GM19025 (cell line): ENCODE measurements at regions not wholly inside any gene's neighbourhood (a gene's known extent, or its start where the extent isn't known, plus 50 kb on each side); places are given as distances from the start of the nearest gene placed in this dataset.
"Not testable (repeated sequence)": the region's sequence is repeated elsewhere in the genome, so short reads cannot be mapped to it uniquely, and the experiment has no call there.

Experiments
- ATAC-seq: cut with Tn5 transposase; IDR thresholded peaks from one replicate; pipeline ENCODE4 v1.9.1; 2021; ENCODE audit warnings: mild to moderate bottlenecking, low read depth, moderate library complexity; ENCODE audit not compliant: unreplicated experiment

- ATAC-seq, result not testable (repeated sequence)
These were observed 314.7 kb downstream of the FGF10 start for GRCh38 chr5:44074547-44074946.

DNA sequence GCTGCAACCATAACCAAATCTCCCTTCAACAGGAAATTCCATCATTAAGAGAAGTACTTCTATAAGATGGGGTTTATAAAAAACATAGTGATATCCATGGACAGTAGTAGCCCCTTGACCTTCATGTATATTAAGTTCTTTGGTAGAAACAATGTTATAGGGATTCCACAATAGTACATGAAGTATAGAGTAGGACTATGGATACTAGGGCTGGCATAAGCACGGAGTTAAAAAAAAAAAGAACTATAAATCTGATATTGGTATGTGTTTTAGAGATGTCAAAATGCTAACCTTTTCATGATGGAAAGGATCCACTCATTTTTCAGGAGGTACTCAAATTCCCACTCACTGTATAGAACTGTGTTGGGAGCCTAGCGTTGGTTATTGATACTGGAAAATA, 337.6 kb downstream of the FGF10 start:
- ATAC-seq, result no peak

DNA sequence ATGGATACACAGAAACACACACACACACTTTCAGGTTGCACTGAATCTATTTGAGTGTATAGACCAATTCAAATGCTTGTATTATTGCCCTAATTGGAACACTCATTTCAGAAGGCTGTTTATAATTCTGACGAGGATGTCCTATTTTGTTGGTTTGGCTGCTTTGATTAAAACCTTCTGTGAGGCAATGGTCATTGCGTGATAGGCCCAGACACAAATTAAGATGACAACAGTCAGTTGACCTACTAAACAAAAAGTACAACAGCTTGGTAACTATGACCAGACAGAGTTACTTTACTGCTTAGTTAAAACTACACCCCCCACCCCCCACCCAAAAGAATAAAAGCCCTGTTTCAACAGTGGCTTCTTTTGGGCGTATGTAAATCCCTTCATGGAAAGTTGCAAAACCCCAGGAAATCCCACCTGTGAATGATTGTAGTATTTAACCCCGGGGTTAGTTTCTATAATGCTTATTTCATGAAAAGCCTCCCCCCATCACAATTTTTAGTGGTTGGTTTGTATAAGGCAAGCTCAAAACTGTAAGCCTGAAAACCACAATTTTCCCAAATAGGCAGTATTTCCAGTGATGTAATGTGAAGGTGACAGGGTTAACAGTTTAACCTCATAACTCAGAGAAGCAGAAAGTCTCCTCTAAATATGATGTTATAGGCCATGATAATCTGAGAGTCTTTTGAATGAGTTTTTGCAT, 340.8 kb downstream of the FGF10 start:
- peak; percentile 52 for ATAC-seq

DNA sequence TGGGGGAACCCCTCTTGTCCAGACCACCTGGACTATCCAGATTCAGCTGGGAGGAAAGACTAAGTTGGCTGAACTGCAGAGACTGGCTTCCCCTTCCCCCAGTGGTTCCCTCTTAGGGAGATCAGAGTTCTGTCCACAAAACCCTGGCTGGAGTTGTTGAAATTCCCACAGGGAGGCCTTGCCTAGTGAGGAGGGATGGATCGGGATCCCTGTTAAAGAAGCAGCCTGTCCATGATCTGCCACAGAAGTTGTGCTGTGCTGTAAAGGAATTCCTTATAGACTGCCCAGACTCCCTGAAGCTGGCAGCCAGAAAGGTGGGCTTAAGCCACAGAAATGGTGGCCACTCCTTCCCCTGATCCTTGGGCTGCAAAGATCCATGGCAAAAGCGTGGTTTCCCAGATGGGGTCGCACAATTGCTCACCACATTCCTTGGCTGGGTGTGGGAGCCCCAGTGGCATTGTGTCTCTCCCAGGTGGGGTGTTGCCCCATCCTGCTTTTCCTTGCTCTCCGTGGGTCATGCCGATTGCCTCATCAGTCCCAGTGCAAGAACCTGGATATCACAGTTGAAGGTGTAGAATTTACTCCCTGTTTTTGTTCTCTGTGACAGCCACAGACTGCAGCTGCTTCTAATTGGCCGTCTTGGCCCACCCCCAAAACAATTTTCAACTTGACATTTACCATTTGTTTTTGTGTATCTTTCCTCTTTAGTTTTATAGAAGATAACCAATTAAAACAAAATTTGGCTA, 342.4 kb downstream of the FGF10 start:
- ATAC-seq, result no peak

DNA sequence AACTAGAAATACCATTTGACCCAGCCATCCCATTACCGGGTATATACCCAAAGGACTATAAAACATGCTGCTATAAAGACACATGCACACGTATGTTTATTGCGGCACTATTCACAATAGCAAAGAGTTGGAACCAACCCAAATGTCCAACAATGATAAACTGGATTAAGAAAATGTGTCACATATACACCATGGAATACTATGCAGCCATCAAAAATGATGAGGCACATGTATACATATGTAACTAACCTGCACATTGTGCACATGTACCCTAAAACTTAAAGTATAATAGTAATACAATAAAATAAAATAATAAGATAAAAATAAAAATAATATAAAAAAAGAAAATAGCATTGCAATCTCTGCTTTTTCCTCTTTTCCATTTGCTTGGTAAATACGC, 344.7 kb downstream of the FGF10 start:
- ATAC-seq, result not testable (repeated sequence)

DNA sequence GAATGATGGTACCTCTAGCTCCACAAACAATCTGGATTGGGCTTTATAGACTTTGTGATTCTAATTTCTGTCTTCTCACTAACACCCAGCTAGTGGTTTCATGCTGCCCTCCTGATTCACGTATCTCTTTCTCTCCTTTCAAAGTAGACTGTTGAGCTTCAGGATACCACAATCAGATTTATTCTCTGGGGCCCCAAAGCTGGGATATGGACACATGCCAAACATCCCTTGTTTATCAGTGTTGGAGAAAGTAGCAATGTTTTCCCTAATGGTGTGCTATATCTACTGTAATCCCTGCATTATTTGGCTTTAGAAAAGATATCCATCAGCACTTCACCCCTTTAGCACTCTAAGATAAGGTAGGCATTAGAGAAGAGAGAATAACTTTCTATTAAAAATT, 361.0 kb downstream of the FGF10 start:
- ATAC-seq, result no peak

GRCh38 chr5:44022622-44023021, 366.6 kb downstream of the FGF10 start:
- no peak for ATAC-seq

GRCh38 chr5:44011518-44011917, 377.7 kb downstream of the FGF10 start:
- ATAC-seq, result no peak

- ATAC-seq, result no peak
These were observed 386.8 kb downstream of the FGF10 start for GRCh38 chr5:44002381-44002901.

- no peak for ATAC-seq
These were observed 387.4 kb downstream of the FGF10 start for GRCh38 chr5:44001675-44002380.

DNA sequence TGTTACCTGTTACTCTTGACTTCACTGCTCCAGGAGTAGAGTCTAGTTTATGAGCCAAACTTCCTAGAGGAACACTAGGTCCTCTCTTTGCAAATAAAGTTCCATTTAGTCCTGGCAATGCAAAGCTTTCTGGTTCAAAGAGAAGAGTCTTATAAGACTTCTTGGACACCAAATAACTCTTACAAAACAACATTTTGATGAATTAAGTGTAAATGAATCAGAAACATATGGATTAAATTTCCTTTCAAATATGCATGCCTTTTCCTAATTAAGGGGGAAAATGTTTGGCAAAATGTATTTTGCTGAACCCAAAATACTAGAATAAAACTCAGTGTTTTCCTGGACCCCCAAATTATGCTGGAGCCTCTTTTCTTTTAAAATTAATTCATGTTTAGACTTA, 388.0 kb downstream of the FGF10 start:
- no peak for ATAC-seq

DNA sequence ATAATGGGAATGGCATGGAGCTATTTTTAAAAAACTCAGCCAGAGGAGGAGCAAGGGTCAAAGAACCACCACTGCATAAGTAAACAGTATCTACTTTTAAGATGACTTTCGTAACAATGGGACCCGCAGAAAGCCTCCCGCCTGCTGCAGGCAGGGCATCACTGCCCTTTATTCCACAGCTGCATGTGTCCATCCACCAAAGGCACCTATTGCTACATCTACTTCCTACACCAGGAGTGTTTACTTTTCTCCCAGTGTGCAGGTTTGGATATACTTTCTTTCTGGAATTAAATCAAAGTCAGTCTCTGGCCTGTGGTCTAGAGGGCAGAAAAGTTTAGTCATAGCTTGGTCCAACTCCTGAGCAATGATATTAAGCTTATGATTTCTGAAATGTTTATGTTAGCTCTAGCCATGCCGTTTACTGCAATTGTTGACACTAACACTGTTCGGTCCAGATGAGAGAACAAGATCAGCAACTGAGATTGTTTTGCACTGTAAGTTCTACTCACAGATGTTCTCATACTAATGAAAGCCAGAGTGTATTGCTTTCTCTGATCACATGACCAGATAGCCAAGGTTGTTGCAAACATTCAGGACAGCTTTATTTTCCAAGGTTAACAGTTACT, 391.5 kb downstream of the FGF10 start:
- no peak for ATAC-seq

GRCh38 chr5:43996221-43996620, 393.0 kb downstream of the FGF10 start:
- ATAC-seq, result no peak

DNA sequence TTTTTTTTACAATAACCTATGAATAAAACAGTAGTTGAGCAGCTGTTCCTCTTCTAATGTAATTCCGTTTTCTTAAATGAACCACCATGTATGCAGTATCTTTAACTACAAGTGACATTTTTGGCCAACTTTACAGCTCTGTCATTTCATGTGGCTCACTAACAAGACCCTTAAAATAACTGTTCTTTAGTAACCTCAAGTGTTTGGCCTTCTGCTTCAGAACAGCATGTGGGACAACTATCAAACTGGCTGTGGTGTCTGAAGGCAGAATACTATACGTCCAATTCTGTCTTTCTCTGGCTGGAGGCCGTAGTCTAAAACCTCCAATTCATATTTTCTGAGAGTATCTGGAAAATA, 391.4 kb downstream of the NNT start:
- no peak for ATAC-seq

DNA sequence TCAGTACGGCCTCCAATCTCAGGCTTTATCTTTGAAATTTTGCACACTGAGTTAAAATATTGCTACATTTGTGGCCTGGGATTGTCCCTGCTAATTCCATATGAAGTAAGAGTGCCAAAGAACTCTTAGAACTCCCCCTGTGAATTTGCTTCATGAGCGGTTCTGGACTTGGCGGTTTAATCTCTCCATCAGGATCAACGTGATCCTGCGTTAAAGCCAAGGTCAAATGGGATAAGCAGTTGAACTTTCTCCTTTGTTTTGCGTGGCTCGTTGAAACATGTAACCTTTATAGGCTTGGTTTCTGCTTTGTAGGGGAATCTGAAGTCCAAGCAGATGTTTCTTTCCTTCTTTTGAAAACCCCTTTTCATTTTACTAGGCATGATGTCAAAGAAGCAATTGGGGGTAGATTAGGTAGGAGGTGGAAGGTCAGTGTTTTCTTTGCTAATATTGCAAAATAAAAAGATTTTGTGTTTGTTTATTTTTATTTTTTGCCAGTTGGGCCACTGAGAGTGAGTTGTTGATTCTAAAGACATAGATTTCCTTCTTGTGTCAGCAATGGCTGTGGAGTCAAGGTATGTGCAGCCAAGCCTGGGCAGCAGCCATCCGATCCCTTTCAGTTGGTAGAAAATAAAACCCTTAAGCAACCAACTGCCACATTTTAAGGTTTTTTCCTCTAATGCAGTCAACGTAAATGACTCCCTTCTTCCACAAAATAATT, 390.8 kb downstream of the NNT start:
- ATAC-seq, result no peak

DNA sequence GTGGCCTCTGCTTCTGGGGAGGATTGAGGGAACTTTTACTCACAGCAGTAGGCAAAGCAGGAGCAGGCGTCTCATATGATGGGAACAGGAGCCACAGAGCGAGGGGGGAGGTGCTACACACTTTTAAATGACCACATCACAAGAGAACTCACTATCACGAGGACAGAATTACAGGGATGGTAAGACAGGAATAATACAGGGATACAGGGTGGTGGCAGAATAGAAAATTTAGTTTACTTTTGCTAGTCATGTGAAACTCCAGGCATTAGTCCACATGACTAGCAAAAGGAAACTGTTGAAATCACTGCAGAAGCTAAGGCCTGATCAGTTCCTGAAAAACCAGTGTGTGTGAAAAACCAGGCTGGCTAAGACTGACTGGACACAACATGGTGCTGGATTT, 382.4 kb downstream of the NNT start:
- ATAC-seq, result no peak

DNA sequence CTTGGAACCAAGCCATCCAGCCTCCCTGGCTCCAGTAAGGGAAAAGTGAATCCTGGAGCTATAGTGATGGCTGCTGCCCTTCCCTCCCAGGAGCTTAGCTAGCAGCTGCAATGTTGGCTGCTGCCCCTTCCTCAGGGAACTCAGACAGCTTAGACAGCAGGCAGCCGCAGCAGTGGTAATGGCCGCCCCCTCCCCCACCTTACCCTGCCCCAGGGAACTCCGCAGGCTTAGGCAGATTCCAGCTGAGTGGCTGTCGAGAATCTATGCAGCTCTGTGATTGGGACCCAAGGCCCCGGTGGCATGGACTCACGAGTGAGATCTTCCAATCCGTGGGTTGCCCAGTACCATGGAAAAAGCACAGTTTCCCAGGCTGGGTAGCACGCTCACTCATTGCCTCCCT, 378.6 kb downstream of the NNT start:
- no peak for ATAC-seq

DNA sequence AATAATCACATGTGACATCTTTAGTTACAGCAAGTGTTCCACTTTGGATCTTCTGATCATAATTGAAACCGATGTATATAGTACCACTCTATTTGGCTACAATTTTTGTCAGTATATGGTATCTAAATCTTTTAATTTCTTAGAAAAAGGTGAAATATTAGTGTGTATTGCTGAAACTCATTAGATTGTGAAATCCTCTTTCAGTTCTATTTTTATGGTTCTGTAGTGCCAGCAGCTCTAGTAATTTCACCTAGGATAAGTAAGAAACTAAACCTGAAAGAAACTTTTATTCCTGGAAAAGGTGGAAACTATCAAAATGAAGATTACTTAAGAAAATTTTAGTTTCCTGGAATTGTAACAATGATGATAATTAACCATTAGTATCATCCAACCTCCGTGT, 370.9 kb downstream of the NNT start:
- no peak for ATAC-seq

DNA sequence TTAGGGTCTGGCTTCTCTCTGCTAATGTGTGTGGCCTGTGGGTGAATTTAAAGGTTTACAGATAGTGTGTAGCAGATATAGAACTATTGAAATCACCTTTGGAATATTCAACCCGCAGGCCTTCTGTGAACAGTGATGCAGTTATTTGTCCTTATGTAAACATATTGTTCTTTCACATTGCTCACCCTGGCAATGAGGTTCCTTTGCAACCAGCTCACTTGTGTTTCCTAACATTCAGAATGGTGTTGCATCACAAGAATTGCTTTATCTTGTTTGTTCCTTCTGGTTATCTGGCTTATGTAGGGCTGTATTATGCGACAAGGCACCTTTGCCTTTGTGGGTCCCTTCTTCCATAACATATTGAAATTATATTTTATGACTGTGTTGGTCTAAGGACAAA, 370.3 kb downstream of the NNT start:
- ATAC-seq, result no peak

- ATAC-seq, result no peak
These were observed 364.2 kb downstream of the NNT start for GRCh38 chr5:43967165-43967564.
